Mammary epithelial cell (primary cell): ENCODE measurements at regions not wholly inside any gene's neighbourhood (a gene's known extent, or its start where the extent isn't known, plus 50 kb on each side); places are given as distances from the start of the nearest gene placed in this dataset.

Experiments
- CTCF ChIP-seq, 2 donors: IDR thresholded peaks in 1 of 2; conservative IDR thresholded peaks in 1 of 2; 2 replicates each; pipeline ENCODE4 v1.5.1; 2011 to 2012; ENCODE audit warnings: inconsistent platforms in 2 of 2, low read length in 2 of 2, mild to moderate bottlenecking in 2 of 2, control low read depth in 1 of 2, low read depth in 1 of 2; ENCODE audit not compliant: insufficient read depth in 1 of 2; ENCODE audit errors: extremely low read depth in 1 of 2
- EZH2 ChIP-seq: IDR thresholded peaks from 2 replicates; pipeline ENCODE4 v1.6.1; 2012; ENCODE audit warnings: low read length, inconsistent platforms, borderline replicate concordance

- TF ChIP-seq EZH2 (no peak), CTCF (conservative IDR thresholded peaks at IDR 0.05 in 1 of 2, IDR thresholded peaks at IDR 0.05 in 1 of 2; ENCODE audit: extremely low read depth in 1 of 2, insufficient read depth in 1 of 2, low read depth in 1 of 2, low read length in 2 of 2) (no peak)
Observed at GRCh38 chr13:84686458-84686857, 804.2 kb upstream of the SLITRK1 start.
